WTC11 (cell line): ENCODE measurements at regions not wholly inside any gene's neighbourhood (a gene's known extent, or its start where the extent isn't known, plus 50 kb on each side); places are given as distances from the start of the nearest gene placed in this dataset.

ENCODE experiments used
- ATF2 ChIP-seq: sonication (generic); formaldehyde crosslinking; IDR thresholded peaks from 2 replicates; pipeline ENCODE4 v1.8.1; 2022; ENCODE audit warnings: low read depth, missing genetic modification reagents, borderline replicate concordance
- CTCF ChIP-seq: fragments of 200-600 bp; IDR thresholded peaks from 2 replicates; pipeline ENCODE4 v1.8.0; 2022; ENCODE audit warnings: antibody characterized with exemption
- PREB ChIP-seq: sonication (generic); formaldehyde crosslinking; IDR thresholded peaks from 2 replicates; pipeline ENCODE4 v1.8.1; 2022; ENCODE audit warnings: mild to moderate bottlenecking, missing genetic modification reagents, moderate library complexity, borderline replicate concordance
- ZBTB21 ChIP-seq: sonication (generic); formaldehyde crosslinking; IDR thresholded peaks from 2 replicates; pipeline ENCODE4 v1.8.1; 2023; ENCODE audit warnings: mild to moderate bottlenecking, missing genetic modification reagents, borderline replicate concordance
- TF ChIP-seq, protein P1 (sequence below): sonication (generic); formaldehyde crosslinking; IDR thresholded peaks from 2 replicates; pipeline ENCODE4 v1.8.0; 2022; ENCODE audit warnings: mild to moderate bottlenecking, missing genetic modification reagents

DNA sequence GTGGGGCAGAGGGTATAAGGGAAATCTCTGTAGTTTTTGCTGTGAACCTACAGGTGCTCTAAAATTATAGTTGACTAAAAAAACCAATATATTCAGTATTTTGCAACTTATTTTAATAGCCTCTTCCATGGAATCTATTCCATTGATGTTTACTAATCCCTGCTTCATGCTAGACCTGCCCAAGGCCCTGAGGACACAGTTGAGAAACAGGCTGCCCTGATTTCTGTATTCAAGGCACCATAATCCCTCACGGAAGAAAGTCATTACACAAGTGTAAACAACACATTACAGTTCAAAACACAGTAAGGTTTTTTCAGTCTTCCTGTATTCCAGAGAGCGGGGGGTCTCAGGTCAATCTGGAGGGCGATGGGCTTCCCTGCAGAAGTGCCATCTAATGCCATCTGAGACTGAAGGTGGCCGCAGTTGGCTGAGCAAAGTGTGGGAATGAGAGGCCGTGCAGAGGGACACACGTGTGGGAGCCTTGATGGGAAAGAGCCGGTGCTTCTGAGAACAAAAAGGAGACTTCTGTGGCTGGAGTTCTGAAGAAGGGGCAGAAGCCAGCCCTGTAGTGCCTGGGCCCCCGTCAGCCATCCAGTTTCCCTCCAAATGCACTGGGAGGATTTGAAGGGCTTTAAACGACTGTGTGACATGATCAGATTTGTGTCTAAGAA lies 146.9 kb downstream of the PTPN20 start:
- no peak for TF ChIP-seq CTCF
- TF ChIP-seq PREB (CRISPR knock-in tag), result no peak
- TF ChIP-seq ATF2 (CRISPR knock-in tag), result no peak
- TF ChIP-seq, protein P1, sequence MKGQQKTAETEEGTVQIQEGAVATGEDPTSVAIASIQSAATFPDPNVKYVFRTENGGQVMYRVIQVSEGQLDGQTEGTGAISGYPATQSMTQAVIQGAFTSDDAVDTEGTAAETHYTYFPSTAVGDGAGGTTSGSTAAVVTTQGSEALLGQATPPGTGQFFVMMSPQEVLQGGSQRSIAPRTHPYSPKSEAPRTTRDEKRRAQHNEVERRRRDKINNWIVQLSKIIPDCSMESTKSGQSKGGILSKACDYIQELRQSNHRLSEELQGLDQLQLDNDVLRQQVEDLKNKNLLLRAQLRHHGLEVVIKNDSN (CRISPR knock-in tag), result no peak
- no peak for TF ChIP-seq ZBTB21 (CRISPR knock-in tag)
